ENCODE measurements at regions not wholly inside any gene's neighbourhood (a gene's known extent, or its start where the extent isn't known, plus 50 kb on each side); places are given as distances from the start of the nearest gene placed in this dataset.

DNA sequence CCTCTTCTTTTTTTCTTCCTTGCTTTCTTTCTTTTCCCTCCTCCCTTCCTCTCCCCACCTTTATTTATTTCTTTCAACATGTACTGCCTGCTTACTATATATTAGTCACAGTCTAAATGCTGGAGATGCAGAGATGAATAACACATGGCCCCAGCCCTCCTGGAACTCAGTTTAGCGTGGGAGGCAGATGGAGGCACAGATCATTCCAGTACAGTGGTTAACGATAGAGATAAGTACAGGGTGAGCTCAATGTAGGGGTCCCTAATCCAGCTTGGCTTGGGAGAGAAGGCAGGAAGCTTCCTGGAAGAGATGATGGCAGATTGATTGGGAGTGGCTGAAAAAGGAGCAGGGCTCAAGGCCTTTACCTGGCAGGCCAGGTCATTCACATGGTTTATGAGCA lies 55.6 kb upstream of the PPP2R5A start:
- peak overlapping the region in 1 of 2 donors; percentile 43 for H3K27ac Mint-ChIP-seq

DNA sequence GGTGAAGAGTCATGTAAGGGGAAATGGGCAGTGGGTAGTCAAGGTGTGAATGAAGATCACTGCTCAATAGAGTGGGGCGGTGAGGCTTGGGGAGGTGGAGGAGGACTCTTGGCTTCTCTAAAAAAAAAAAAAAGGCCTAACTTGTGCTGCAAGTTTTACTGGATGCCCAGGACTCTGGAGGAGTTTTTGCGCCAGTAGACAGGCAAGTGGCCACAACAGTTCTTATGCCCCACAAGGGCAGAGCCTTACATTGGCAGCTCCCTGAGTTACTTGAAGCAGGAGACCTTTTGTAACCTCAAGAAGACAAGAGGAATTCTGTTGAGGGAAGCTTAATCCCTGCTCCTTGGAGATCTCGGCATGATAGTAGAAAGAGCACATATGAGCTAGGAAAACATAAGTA lies 54.9 kb upstream of the PPP2R5A start:
- WGBS (ENCODE audit: insufficient coverage), result 98% methylated on average over 3 of the region's 3 CpGs
- Mint-ChIP-seq H3K27ac (peak overlapping the region in 1 of 2 donors; percentile 86), H3K4me3 (no peak overlapping the region), H3K4me1 (peaks cover 70 to 72% of the 10 kb centered on the region in 2 donors), H3K9me3 (no peaks in the 10 kb centered on the region), H3K36me3 (no peaks in the 10 kb centered on the region), H3K27me3 (ENCODE audit: low read depth in 2 of 2) (no peaks in the 10 kb centered on the region)
- ATAC-seq (no peak), DNase-seq (no peak)
- no peaks in the 10 kb centered on the region for H3K36me3 ChIP-seq (ENCODE audit: control insufficient read depth, insufficient read depth, low read length)
- no peak overlapping the region for H3K4me3 ChIP-seq (ENCODE audit: low read length)
- H3K9me3 ChIP-seq (ENCODE audit: control insufficient read depth, insufficient read depth, low read length), result no peaks in the 10 kb centered on the region
- intact Hi-C loops (cut with micrococcal nuclease), result no loop called here
- H3K27ac ChIP-seq (ENCODE audit: low read length), result no peak overlapping the region
- H3K27me3 ChIP-seq (ENCODE audit: control insufficient read depth, insufficient read depth, low read length), result no peaks in the 10 kb centered on the region
- peaks cover 34% of the 10 kb centered on the region for H3K4me1 ChIP-seq (ENCODE audit: control insufficient read depth, insufficient read depth, low read length)
- TF ChIP-seq, protein P1, sequence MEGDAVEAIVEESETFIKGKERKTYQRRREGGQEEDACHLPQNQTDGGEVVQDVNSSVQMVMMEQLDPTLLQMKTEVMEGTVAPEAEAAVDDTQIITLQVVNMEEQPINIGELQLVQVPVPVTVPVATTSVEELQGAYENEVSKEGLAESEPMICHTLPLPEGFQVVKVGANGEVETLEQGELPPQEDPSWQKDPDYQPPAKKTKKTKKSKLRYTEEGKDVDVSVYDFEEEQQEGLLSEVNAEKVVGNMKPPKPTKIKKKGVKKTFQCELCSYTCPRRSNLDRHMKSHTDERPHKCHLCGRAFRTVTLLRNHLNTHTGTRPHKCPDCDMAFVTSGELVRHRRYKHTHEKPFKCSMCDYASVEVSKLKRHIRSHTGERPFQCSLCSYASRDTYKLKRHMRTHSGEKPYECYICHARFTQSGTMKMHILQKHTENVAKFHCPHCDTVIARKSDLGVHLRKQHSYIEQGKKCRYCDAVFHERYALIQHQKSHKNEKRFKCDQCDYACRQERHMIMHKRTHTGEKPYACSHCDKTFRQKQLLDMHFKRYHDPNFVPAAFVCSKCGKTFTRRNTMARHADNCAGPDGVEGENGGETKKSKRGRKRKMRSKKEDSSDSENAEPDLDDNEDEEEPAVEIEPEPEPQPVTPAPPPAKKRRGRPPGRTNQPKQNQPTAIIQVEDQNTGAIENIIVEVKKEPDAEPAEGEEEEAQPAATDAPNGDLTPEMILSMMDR (IDR thresholded peaks at IDR 0.05), result no peak

More for the DNA sequence above, 55.6 kb upstream of the PPP2R5A start:
- Histone ChIP-seq H3K27ac (ENCODE audit: low read length) (no peak overlapping the region), H3K36me3 (ENCODE audit: control insufficient read depth, insufficient read depth, low read length) (no peaks in the 10 kb centered on the region), H3K9me3 (ENCODE audit: control insufficient read depth, insufficient read depth, low read length) (no peaks in the 10 kb centered on the region), H3K27me3 (ENCODE audit: control insufficient read depth, insufficient read depth, low read length) (no peaks in the 10 kb centered on the region), H3K4me3 (ENCODE audit: low read length) (no peak overlapping the region), H3K4me1 (ENCODE audit: control insufficient read depth, insufficient read depth, low read length) (peaks cover 35% of the 10 kb centered on the region)
- no peak for DNase-seq
- H3K27me3 Mint-ChIP-seq (ENCODE audit: low read depth in 2 of 2), result no peaks in the 10 kb centered on the region
- H3K36me3 Mint-ChIP-seq, result no peaks in the 10 kb centered on the region
- no peak for ATAC-seq
- H3K9me3 Mint-ChIP-seq, result no peaks in the 10 kb centered on the region
- no peak overlapping the region for H3K4me3 Mint-ChIP-seq
- H3K4me1 Mint-ChIP-seq, result peaks cover 71 to 74% of the 10 kb centered on the region in 2 donors
- 95% methylated on average over 2 of the region's 2 CpGs for WGBS (ENCODE audit: insufficient coverage)
- TF ChIP-seq, protein P1 (IDR thresholded peaks at IDR 0.05), result no peak
- intact Hi-C loops (cut with micrococcal nuclease), result no loop called here

DNA sequence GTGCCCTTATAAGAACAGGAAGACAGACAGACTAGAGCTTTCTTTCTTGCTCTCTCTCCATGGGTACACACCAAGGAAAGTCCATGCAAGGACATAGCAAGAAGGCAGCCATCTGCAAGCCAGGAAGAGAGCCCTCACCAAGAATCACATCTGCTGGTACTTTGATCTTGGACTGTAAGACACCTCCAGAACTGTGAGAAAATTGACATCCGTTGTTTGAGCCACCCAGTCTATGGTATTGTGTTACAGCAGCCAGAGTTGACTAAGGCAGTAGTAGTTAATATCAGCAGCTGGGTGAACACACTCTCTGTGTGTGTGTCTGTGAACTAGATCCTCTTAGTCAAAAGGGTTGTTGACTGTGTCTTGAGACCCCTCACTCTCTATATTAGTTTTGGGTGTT lies 53.8 kb upstream of the PPP2R5A start:
- H3K4me3 Mint-ChIP-seq, result peak overlapping the region; percentile 58
- ATAC-seq (peak; percentile 75 to 92 (median 90)), DNase-seq (peak; percentile 20 to 25)
- intact Hi-C loops (cut with micrococcal nuclease), result no loop called here
- TF ChIP-seq, protein P1 (IDR thresholded peaks at IDR 0.05), result no peak
- no peaks in the 10 kb centered on the region for H3K36me3 Mint-ChIP-seq
- 67% methylated on average over 1 of the region's 1 CpG for WGBS (ENCODE audit: insufficient coverage)
- no peaks in the 10 kb centered on the region for H3K9me3 Mint-ChIP-seq
- H3K27me3 Mint-ChIP-seq (ENCODE audit: low read depth in 2 of 2), result no peaks in the 10 kb centered on the region
- peaks cover 62 to 68% of the 10 kb centered on the region in 2 donors for H3K4me1 Mint-ChIP-seq
- H3K27ac Mint-ChIP-seq, result peak overlapping the region; percentile 85 to 86
- no peak overlapping the region for H3K4me3 ChIP-seq (ENCODE audit: low read length)
- H3K9me3 ChIP-seq (ENCODE audit: control insufficient read depth, insufficient read depth, low read length), result no peaks in the 10 kb centered on the region
- no peaks in the 10 kb centered on the region for H3K36me3 ChIP-seq (ENCODE audit: control insufficient read depth, insufficient read depth, low read length)
- peak overlapping the region; percentile 49 for H3K27ac ChIP-seq (ENCODE audit: low read length)
- peaks cover 24% of the 10 kb centered on the region for H3K4me1 ChIP-seq (ENCODE audit: control insufficient read depth, insufficient read depth, low read length)
- H3K27me3 ChIP-seq (ENCODE audit: control insufficient read depth, insufficient read depth, low read length), result no peaks in the 10 kb centered on the region

DNA sequence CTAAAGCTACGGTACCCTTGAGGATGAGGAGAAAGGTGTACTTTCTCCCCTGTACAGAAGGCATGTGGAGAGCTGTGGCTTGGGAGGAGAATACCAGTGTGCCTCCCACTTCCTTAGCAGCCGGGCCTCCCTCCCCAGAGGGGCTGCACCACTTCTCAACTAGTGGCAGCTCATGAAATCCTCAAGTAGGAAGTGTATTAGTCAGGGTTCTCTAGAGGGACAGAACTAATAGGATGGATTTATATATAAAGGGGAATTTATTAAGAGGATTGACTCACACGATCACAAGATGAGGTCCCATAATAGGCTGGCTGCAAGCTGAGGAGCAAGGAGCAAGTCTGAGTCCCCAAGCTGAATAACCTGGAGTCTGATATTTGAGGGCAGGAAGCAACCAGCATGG lies 53.1 kb upstream of the PPP2R5A start:
- H3K4me1 Mint-ChIP-seq, result peaks cover 55 to 64% of the 10 kb centered on the region in 2 donors
- no peaks in the 10 kb centered on the region for H3K36me3 ChIP-seq (ENCODE audit: control insufficient read depth, insufficient read depth, low read length)
- H3K27ac ChIP-seq (ENCODE audit: low read length), result peak overlapping the region; percentile 49
- peak overlapping the region; percentile 58 for H3K4me3 Mint-ChIP-seq
- no peak overlapping the region for H3K4me3 ChIP-seq (ENCODE audit: low read length)
- H3K27me3 ChIP-seq (ENCODE audit: control insufficient read depth, insufficient read depth, low read length), result no peaks in the 10 kb centered on the region
- H3K4me1 ChIP-seq (ENCODE audit: control insufficient read depth, insufficient read depth, low read length), result peaks cover 22% of the 10 kb centered on the region
- H3K9me3 Mint-ChIP-seq, result no peaks in the 10 kb centered on the region
- no peak for DNase-seq
- peak overlapping the region; percentile 85 to 86 for H3K27ac Mint-ChIP-seq
- H3K9me3 ChIP-seq (ENCODE audit: control insufficient read depth, insufficient read depth, low read length), result no peaks in the 10 kb centered on the region
- WGBS (ENCODE audit: insufficient coverage), result 46% methylated on average over 3 of the region's 3 CpGs
- no peaks in the 10 kb centered on the region for H3K27me3 Mint-ChIP-seq (ENCODE audit: low read depth in 2 of 2)
- TF ChIP-seq, protein P1 (IDR thresholded peaks at IDR 0.05), result no peak
- intact Hi-C loops (cut with micrococcal nuclease), result no loop called here
- H3K36me3 Mint-ChIP-seq, result no peaks in the 10 kb centered on the region
- ATAC-seq, result peak; percentile 30 to 50 (median 42)
